IMR-90 (cell line): ENCODE measurements at regions not wholly inside any gene's neighbourhood (a gene's known extent, or its start where the extent isn't known, plus 50 kb on each side); places are given as distances from the start of the nearest gene placed in this dataset.

ENCODE experiments used
- ATAC-seq: fragments of 200-7000 bp; cut with Tn5 transposase; 2 replicates; pipeline ENCODE4 v1.9.1; 2020; ENCODE audit warnings: low read depth, mild to moderate bottlenecking, moderate library complexity
- BruUV-seq: library from RNA; stranded (reverse); fragments of 400-500 nt; replicated peaks from 2 replicates; lab custom pipeline; 2021; lab: Mats Ljungman, UMichigan
- CTCF ChIA-PET: fragments of 300-600 bp; formaldehyde crosslinking; extraction: SDS; loops from one replicate; lab custom pipeline; 2021; ENCODE audit warnings: antibody characterized with exemption; lab: Yijun Ruan, JAX
- POLR2A ChIA-PET: fragments of 300-600 bp; sonication (Branson Sonifier 250); formaldehyde crosslinking; loops from one replicate; lab custom pipeline; 2022; ENCODE audit warnings: antibody characterized with exemption; ENCODE audit not compliant: unreplicated experiment; lab: Charles Lee
- DNase-seq: peaks from one replicate; pipeline ENCODE4 v3.0.0; 2013
- H2AFZ ChIP-seq: replicated peaks from 2 replicates; pipeline ENCODE3; 2013; ENCODE audit warnings: low read length, mild to moderate bottlenecking; ENCODE audit not compliant: poor library complexity
- H2AK5ac ChIP-seq: 2 replicates; pipeline ENCODE4 v1.6.1; 2013; ENCODE audit warnings: low read depth, low read length, inconsistent platforms
- H2AK9ac ChIP-seq: replicated peaks from 2 replicates; pipeline ENCODE3; 2013; ENCODE audit warnings: mild to moderate bottlenecking, low read depth, low read length, moderate library complexity; ENCODE audit not compliant: poor library complexity
- H2BK120ac ChIP-seq: 2 replicates; pipeline ENCODE4 v1.6.1; 2013; ENCODE audit warnings: low read depth, low read length, inconsistent platforms
- H2BK15ac ChIP-seq: 3 replicates; pipeline ENCODE4 v1.6.1; 2013; ENCODE audit warnings: low read depth, low read length, inconsistent platforms
- H2BK20ac ChIP-seq: 2 replicates; pipeline ENCODE4 v1.6.1; 2013; ENCODE audit warnings: low read depth, mild to moderate bottlenecking, inconsistent platforms, low read length, moderate library complexity
- H2BK5ac ChIP-seq: 2 replicates; pipeline ENCODE4 v1.6.1; 2013; ENCODE audit warnings: mild to moderate bottlenecking, low read depth, low read length, inconsistent platforms; ENCODE audit not compliant: poor library complexity, severe bottlenecking
- H3K14ac ChIP-seq: replicated peaks from 2 replicates; pipeline ENCODE4 v1.6.1; 2013; ENCODE audit warnings: low read depth, low read length, inconsistent platforms
- H3K18ac ChIP-seq: 2 replicates; pipeline ENCODE4 v1.6.1; 2013; ENCODE audit warnings: low read depth, low read length, control low read depth
- H3K23ac ChIP-seq: 2 replicates; pipeline ENCODE4 v1.6.1; 2013; ENCODE audit warnings: low read depth, low read length, inconsistent platforms
- H3K27ac ChIP-seq: 2 replicates; pipeline ENCODE4 v1.5.1; 2013; ENCODE audit warnings: mild to moderate bottlenecking, control low read depth, low read length; ENCODE audit not compliant: insufficient read depth
- H3K27me3 ChIP-seq: 2 replicates; pipeline ENCODE4 v1.6.1; 2013; ENCODE audit warnings: low read length; ENCODE audit not compliant: control insufficient read depth, insufficient read depth
- H3K36me3 ChIP-seq: 2 replicates; pipeline ENCODE4 v1.6.1; 2013; ENCODE audit warnings: low read length, mixed read lengths; ENCODE audit not compliant: control insufficient read depth, insufficient read depth
- H3K4ac ChIP-seq: 2 replicates; pipeline ENCODE4 v1.6.1; 2013; ENCODE audit warnings: low read depth, low read length, inconsistent platforms
- H3K4me1 ChIP-seq: 2 replicates; pipeline ENCODE4 v1.6.1; 2013; ENCODE audit warnings: low read length, mixed read lengths; ENCODE audit not compliant: control insufficient read depth, insufficient read depth
- H3K4me2 ChIP-seq: 2 replicates; pipeline ENCODE4 v1.6.1; 2013; ENCODE audit warnings: low read depth, mild to moderate bottlenecking, control low read depth, low read length, moderate library complexity
- H3K4me3 ChIP-seq: 2 replicates; pipeline ENCODE4 v1.5.1; 2013; ENCODE audit warnings: low read depth, mild to moderate bottlenecking, control low read depth, low read length, moderate library complexity; ENCODE audit not compliant: insufficient read depth
- H3K56ac ChIP-seq: 2 replicates; pipeline ENCODE4 v1.6.1; 2013; ENCODE audit warnings: low read length, inconsistent platforms; ENCODE audit not compliant: insufficient read depth; ENCODE audit errors: extremely low read depth
- H3K79me1 ChIP-seq, 2 experiments: 2 replicates each; pipeline ENCODE4 v1.6.1; 2013; ENCODE audit warnings: low read length in 2 of 2, inconsistent platforms in 1 of 2, low read depth in 1 of 2
- H3K9ac ChIP-seq: 2 replicates; pipeline ENCODE4 v1.6.1; 2013; ENCODE audit warnings: low read depth, low read length, control low read depth
- H3K9me1 ChIP-seq: 2 replicates; pipeline ENCODE4 v1.6.1; 2013; ENCODE audit warnings: low read length, inconsistent platforms; ENCODE audit not compliant: insufficient read depth
- H3K9me3 ChIP-seq: 2 replicates; pipeline ENCODE4 v1.6.1; 2013; ENCODE audit warnings: low read length; ENCODE audit not compliant: control insufficient read depth, insufficient read depth
- H4K20me1 ChIP-seq: 2 replicates; pipeline ENCODE4 v1.6.1; 2013; ENCODE audit warnings: low read length, inconsistent platforms; ENCODE audit not compliant: insufficient read depth
- H4K5ac ChIP-seq: 2 replicates; pipeline ENCODE4 v1.6.1; 2013; ENCODE audit warnings: mild to moderate bottlenecking, low read depth, low read length, control low read depth
- H4K8ac ChIP-seq, 2 experiments: 2 replicates each; pipeline ENCODE4 v1.6.1; 2013; ENCODE audit warnings: low read depth in 2 of 2, low read length in 2 of 2, control low read depth in 1 of 2, inconsistent platforms in 1 of 2
- H4K91ac ChIP-seq: 2 replicates; pipeline ENCODE4 v1.6.1; 2013; ENCODE audit warnings: low read depth, low read length, inconsistent platforms; ENCODE audit not compliant: insufficient read depth
- CEBPB ChIP-seq: IDR thresholded peaks from 2 replicates; pipeline ENCODE4 v1.6.1; 2012; ENCODE audit warnings: low read depth, low read length, improper control_type of control experiment
- CHD1 ChIP-seq: IDR thresholded peaks from 2 replicates; pipeline ENCODE4 v1.6.1; 2012; ENCODE audit warnings: low read depth, low read length, improper control_type of control experiment
- CTCF ChIP-seq: conservative IDR thresholded peaks from 2 replicates; pipeline ENCODE4 v1.5.1; 2012; ENCODE audit warnings: mild to moderate bottlenecking, low read depth, low read length, improper control_type of control experiment
- MAZ ChIP-seq: IDR thresholded peaks from 2 replicates; pipeline ENCODE4 v1.6.1; 2012; ENCODE audit warnings: low read depth, mild to moderate bottlenecking, low read length, improper control_type of control experiment, moderate library complexity, borderline replicate concordance
- MXI1 ChIP-seq: IDR thresholded peaks from 2 replicates; pipeline ENCODE4 v1.6.1; 2012; ENCODE audit warnings: low read depth, mild to moderate bottlenecking, low read length, moderate library complexity, borderline replicate concordance
- RAD21 ChIP-seq: IDR thresholded peaks from 2 replicates; pipeline ENCODE4 v1.6.1; 2012; ENCODE audit warnings: low read length, improper control_type of control experiment
- RCOR1 ChIP-seq: IDR thresholded peaks from 2 replicates; pipeline ENCODE4 v1.6.1; 2012; ENCODE audit warnings: mild to moderate bottlenecking, low read length, improper control_type of control experiment; ENCODE audit not compliant: insufficient replicate concordance
- WGBS, 2 experiments: methylation state at CpG; one replicate each; pipeline versions ENCODE4 v1.1.5 to v1.1.7; 2013; ENCODE audit warnings: missing lambda C conversion rate in 2 of 2; ENCODE audit not compliant: insufficient read length in 1 of 2; ENCODE audit errors: extremely low coverage in 2 of 2; 5-methylcytosine and 5-hydroxymethylcytosine counted together
- dilution Hi-C: fragments of 300-500 bp; cut with HindIII; formaldehyde crosslinking; loops from one replicate; pipeline ENCODE4 v1.14.3; 2018; ENCODE audit warnings: low sequenced_read_pairs; ENCODE audit not compliant: unreplicated experiment
- in situ Hi-C: fragments of 300-500 bp; cut with MboI; formaldehyde crosslinking; loops from 3 replicates; pipeline ENCODE4 v1.14.3; 2019; ENCODE audit warnings: low sequenced_read_pairs, inconsistent platforms, mixed read lengths
- intact Hi-C: fragments of 100-400 bp; cut with micrococcal nuclease; formaldehyde crosslinking; loops from 2 replicates; pipeline ENCODE4 v1.10.0; 2022

DNA sequence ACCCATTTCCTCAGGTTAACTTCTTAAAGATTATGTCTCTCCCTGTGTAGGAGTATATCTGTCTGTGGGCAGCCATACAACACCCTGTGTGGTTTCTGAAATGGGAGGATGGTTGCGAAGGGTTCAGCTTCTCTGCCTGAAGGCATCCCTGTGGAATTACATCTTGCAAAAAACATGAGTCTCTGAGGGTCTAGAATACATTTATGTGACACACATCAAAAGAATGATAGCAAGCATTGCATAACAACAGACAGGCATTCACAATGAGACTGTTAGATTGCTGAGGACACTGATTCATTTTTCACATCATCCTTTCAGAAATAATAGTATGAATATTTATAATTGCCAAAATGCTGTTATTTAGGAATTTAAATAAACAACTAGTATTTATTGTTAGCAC is 670.9 kb downstream of the HTR1B start:
- Histone ChIP-seq H4K5ac (no peak overlapping the region), H3K4ac (no peak overlapping the region), H3K14ac (no peak overlapping the region), H3K4me1 (no peaks in the 10 kb centered on the region), H3K18ac (no peak overlapping the region; the same call in 1 of the 2 replicates), H4K20me1 (no peaks in the 10 kb centered on the region), H3K27ac (no peak overlapping the region), H3K23ac (no peak overlapping the region), H2AFZ (no peak overlapping the region), H3K9me3 (no peaks in the 10 kb centered on the region; the same call in 1 of the 2 replicates), H3K4me2 (no peak overlapping the region), H3K9ac (no peak overlapping the region), H2BK20ac (no peak overlapping the region), H2AK5ac (no peak overlapping the region), H3K79me1 (no peaks in the 10 kb centered on the region), H2BK120ac (no peak overlapping the region), H2AK9ac (no peak overlapping the region), H3K4me3 (no peak overlapping the region), H4K8ac (no peak overlapping the region), H3K27me3 (no peaks in the 10 kb centered on the region), H2BK5ac (no peak overlapping the region), H3K56ac (no peak overlapping the region), H3K36me3 (no peaks in the 10 kb centered on the region), H2BK15ac (no peak overlapping the region), H4K91ac (no peak overlapping the region), H3K9me1 (no peaks in the 10 kb centered on the region)
- intact Hi-C loops, result no loop called here
- CTCF ChIA-PET, result interaction anchor here (0.6 kb wide), 1 partner anchor 110 kb away, joined by 3 read pairs; no protein-coding TSS in a partner anchor
- no TSS peak for BruUV-seq
- TF ChIP-seq RCOR1, result no peak
- peak; percentile 47 for TF ChIP-seq CEBPB
- no peak for TF ChIP-seq MXI1
- TF ChIP-seq CTCF, result no peak
- TF ChIP-seq MAZ, result no peak
- TF ChIP-seq CHD1, result no peak
- TF ChIP-seq RAD21, result no peak
- POLR2A ChIA-PET, result no interaction called here
- no CpG with 5 or more reads among the region's 1 CpG for WGBS, 2 experiments
- ATAC-seq, result peak; percentile 72
- dilution Hi-C loops, result no loop called here
- in situ Hi-C loops, result no loop called here
- DNase-seq, result peak; percentile 3
